Spleen (tissue), 11 donors: ENCODE measurements at regions not wholly inside any gene's neighbourhood (a gene's known extent, or its start where the extent isn't known, plus 50 kb on each side); places are given as distances from the start of the nearest gene placed in this dataset.

Experiments
- DNase-seq: peaks from one replicate; pipeline ENCODE4 v3.0.0-alpha.2; 2020
- H3K27ac ChIP-seq, 8 donors: fragments of 200-600 bp; sonication (generic) in 7 of 8; 1 replicate in 4 of 8; 2 replicates in 4 of 8; pipeline versions ENCODE4 v1.5.0 to v1.8.0; 2016 to 2021; ENCODE audit warnings: inconsistent platforms in 4 of 8, mild to moderate bottlenecking in 4 of 8, moderate library complexity in 1 of 8
- H3K27me3 ChIP-seq, 7 donors: fragments of 200-600 bp; sonication (generic) in 6 of 7; replicated peaks in 1 of 7; 1 replicate in 4 of 7; 2 replicates in 3 of 7; pipeline versions ENCODE4 v1.5.0 to v1.8.0; 2016 to 2021; ENCODE audit warnings: inconsistent platforms in 3 of 7, mild to moderate bottlenecking in 1 of 7
- H3K36me3 ChIP-seq, 6 donors: fragments of 200-600 bp; sonication (generic) in 5 of 6; 1 replicate in 4 of 6; 2 replicates in 2 of 6; pipeline versions ENCODE4 v1.5.0 to v1.8.0; 2016 to 2021; ENCODE audit warnings: inconsistent platforms in 2 of 6
- H3K4me1 ChIP-seq, 6 donors: fragments of 200-600 bp; sonication (generic) in 5 of 6; 1 replicate in 3 of 6; 2 replicates in 3 of 6; pipeline versions ENCODE4 v1.5.0 to v1.8.0; 2016 to 2021; ENCODE audit warnings: inconsistent platforms in 3 of 6
- H3K4me3 ChIP-seq, 8 donors: fragments of 200-600 bp; sonication (generic) in 7 of 8; 1 replicate in 4 of 8; 2 replicates in 4 of 8; pipeline versions ENCODE4 v1.5.0 to v1.8.0; 2016 to 2021; ENCODE audit warnings: inconsistent platforms in 4 of 8, mild to moderate bottlenecking in 4 of 8, moderate library complexity in 2 of 8
- H3K9me3 ChIP-seq, 8 donors: fragments of 200-600 bp; sonication (generic) in 7 of 8; 1 replicate in 4 of 8; 2 replicates in 4 of 8; pipeline versions ENCODE4 v1.5.0 to v1.8.0; 2016 to 2021; ENCODE audit warnings: inconsistent platforms in 4 of 8
- CTCF ChIP-seq, 11 experiments: fragments of 200-600 bp in 7 of 11; fragments of 450-650 bp in 4 of 11; sonication (generic) in 4 of 11; IDR thresholded peaks in 8 of 11; conservative IDR thresholded peaks in 3 of 11; 1 replicate in 7 of 11; 2 replicates in 4 of 11; pipeline versions ENCODE4 v1.4.0 to v1.8.0; 2016 to 2021; ENCODE audit warnings: antibody characterized with exemption in 11 of 11, inconsistent platforms in 4 of 11, mild to moderate bottlenecking in 1 of 11
- POLR2A ChIP-seq, 3 donors: fragments of 450-650 bp; IDR thresholded peaks; one replicate each; pipeline ENCODE4 v1.5.1; 2017; ENCODE audit warnings: antibody characterized with exemption in 3 of 3, mild to moderate bottlenecking in 1 of 3
- POLR2AphosphoS5 ChIP-seq, 3 donors: sonication (generic); formaldehyde crosslinking; IDR thresholded peaks; one replicate each; pipeline ENCODE4 v1.5.1; 2017; ENCODE audit warnings: antibody characterized with exemption in 3 of 3
- WGBS, 5 donors: extraction: QIAGEN DNeasy Blood & Tissue Kit in 3 of 5; methylation state at CpG; one replicate each; pipeline versions ENCODE4 v1.1.5 to v1.1.7; 2013 to 2018; 5-methylcytosine and 5-hydroxymethylcytosine counted together
- intact Hi-C: fragments of 100-400 bp; cut with DNase I; formaldehyde crosslinking; loops from one replicate; pipeline ENCODE4 v1.15.0; 2023; ENCODE audit warnings: low total_unique reads
- donor health status: healthy with polysubstance abuse.
- donor health status: DM: no; HTN: no; CAD: no; lungs with moderate emphysema.
- donor health status: DM: no; HTN: no; CAD: no.
- donor health status: Bipolar disorder and iron deficiency.
- donor health status: healthy.
- donor health status: DM: no; HTN: no; CAD: no.
- donor health status: DM: yes; HTN: yes; CAD: no.

GRCh38 chr4:130689181-130689580 is 1593.2 kb downstream of the C4orf33 start:
- DNase-seq, result no peak
- TF ChIP-seq POLR2AphosphoS5 (IDR thresholded peaks at IDR 0.05) (no peak), CTCF (IDR thresholded peaks at IDR 0.05 in 8 of 11, conservative IDR thresholded peaks at IDR 0.05 in 3 of 11) (no peak), POLR2A (IDR thresholded peaks at IDR 0.05) (no peak)
- H3K4me1 ChIP-seq, result no peaks in the 10 kb centered on the region

GRCh38 chr4:130698251-130698650 is 1602.3 kb downstream of the C4orf33 start:
- DNase-seq, result no peak
- H3K4me3 ChIP-seq, result no peak overlapping the region
- no peaks in the 10 kb centered on the region for H3K36me3 ChIP-seq
- intact Hi-C loops, result no loop called here
- H3K27ac ChIP-seq, result no peak overlapping the region
- H3K9me3 ChIP-seq, result no peaks in the 10 kb centered on the region
- 90 to 95% (median 90%) methylated on average over 2 of the region's 2 CpGs for WGBS, 5 donors
- no peak for TF ChIP-seq POLR2AphosphoS5 (IDR thresholded peaks at IDR 0.05)
- TF ChIP-seq POLR2A (IDR thresholded peaks at IDR 0.05), result no peak
- no peak for TF ChIP-seq CTCF (IDR thresholded peaks at IDR 0.05 in 8 of 11, conservative IDR thresholded peaks at IDR 0.05 in 3 of 11)
- no peaks in the 10 kb centered on the region for H3K4me1 ChIP-seq
- H3K27me3 ChIP-seq, result no peaks in the 10 kb centered on the region

More at GRCh38 chr4:130689181-130689580, 1593.2 kb downstream of the C4orf33 start:
- no peak overlapping the region for H3K27ac ChIP-seq
- no peaks in the 10 kb centered on the region for H3K27me3 ChIP-seq
- intact Hi-C loops, result no loop called here
- peaks cover 0 to 4% (median 0%) of the 10 kb centered on the region in 8 donors for H3K9me3 ChIP-seq
- no peak overlapping the region for H3K4me3 ChIP-seq
- H3K36me3 ChIP-seq, result no peaks in the 10 kb centered on the region

- Histone ChIP-seq H3K27me3 (no peaks in the 10 kb centered on the region), H3K27ac (no peak overlapping the region), H3K4me3 (no peak overlapping the region), H3K36me3 (no peaks in the 10 kb centered on the region), H3K9me3 (no peaks in the 10 kb centered on the region), H3K4me1 (no peaks in the 10 kb centered on the region)
- intact Hi-C loops, result no loop called here
- 43 to 66% (median 63%) methylated on average over 4 to 5 of the region's 5 CpGs for WGBS, 5 donors
- TF ChIP-seq POLR2AphosphoS5 (IDR thresholded peaks at IDR 0.05) (no peak), CTCF (IDR thresholded peaks at IDR 0.05 in 8 of 11, conservative IDR thresholded peaks at IDR 0.05 in 3 of 11) (no peak), POLR2A (IDR thresholded peaks at IDR 0.05) (no peak)
- DNase-seq, result no peak
Measured at GRCh38 chr4:130699004-130699403, 1603.1 kb downstream of the C4orf33 start.

GRCh38 chr4:130703211-130703935 is 1607.4 kb downstream of the C4orf33 start:
- H3K36me3 ChIP-seq, result no peaks in the 10 kb centered on the region
- TF ChIP-seq POLR2AphosphoS5 (IDR thresholded peaks at IDR 0.05) (no peak), CTCF (IDR thresholded peaks at IDR 0.05 in 8 of 11, conservative IDR thresholded peaks at IDR 0.05 in 3 of 11) (no peak), POLR2A (IDR thresholded peaks at IDR 0.05) (no peak)
- no peaks in the 10 kb centered on the region for H3K4me1 ChIP-seq
- intact Hi-C loops, result no loop called here
- no peak for DNase-seq
- no peaks in the 10 kb centered on the region for H3K27me3 ChIP-seq
- peaks cover 0 to 3% (median 0%) of the 10 kb centered on the region in 8 donors for H3K9me3 ChIP-seq
- H3K4me3 ChIP-seq, result no peak overlapping the region
- WGBS, 5 donors, result 80 to 92% (median 86%) methylated on average over 8 of the region's 8 CpGs
- no peak overlapping the region for H3K27ac ChIP-seq
